PC-3 (cell line): ENCODE measurements at regions not wholly inside any gene's neighbourhood (a gene's known extent, or its start where the extent isn't known, plus 50 kb on each side); places are given as distances from the start of the nearest gene placed in this dataset.

Experiments
- CTCF ChIP-seq: fragments of 300-600 bp; sonication (generic); conservative IDR thresholded peaks from 2 replicates; pipeline ENCODE4 v1.5.1; 2017; ENCODE audit warnings: antibody characterized with exemption, low read depth, mild to moderate bottlenecking, low read length
- EZH2 ChIP-seq: fragments of 300-600 bp; sonication (generic); IDR thresholded peaks from one replicate; pipeline ENCODE4 v1.6.1; 2017; ENCODE audit warnings: antibody characterized with exemption, mild to moderate bottlenecking, low read length; ENCODE audit not compliant: unreplicated experiment
- EZH2phosphoT487 ChIP-seq: fragments of 300-600 bp; sonication (generic); IDR thresholded peaks from 2 replicates; pipeline ENCODE4 v1.6.1; 2018; ENCODE audit warnings: mild to moderate bottlenecking, antibody characterized with exemption, low read length, borderline replicate concordance

DNA sequence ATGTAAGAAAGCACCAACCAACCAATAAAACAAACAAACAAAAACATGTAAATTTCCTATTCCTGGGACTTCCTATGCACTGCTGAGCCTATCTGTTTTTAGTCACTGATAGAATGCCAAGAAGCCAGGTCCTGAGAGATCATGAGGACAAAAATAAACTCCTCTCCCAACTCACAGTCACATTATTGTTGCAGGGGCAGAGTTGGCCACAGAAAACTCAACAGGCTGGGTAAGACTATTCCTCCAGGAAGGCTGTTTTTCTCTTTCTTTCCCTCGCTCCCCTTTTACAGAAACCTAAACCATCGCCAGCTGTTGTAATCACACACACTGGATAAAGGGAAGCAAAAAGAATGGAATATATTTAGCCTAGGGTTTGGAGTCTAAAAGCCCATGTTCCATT is 55.8 kb upstream of the METAP2 start:
- TF ChIP-seq CTCF (no peak), EZH2 (no peak), EZH2phosphoT487 (no peak)
